ENCODE measurements at regions not wholly inside any gene's neighbourhood (a gene's known extent, or its start where the extent isn't known, plus 50 kb on each side); places are given as distances from the start of the nearest gene placed in this dataset.

- no peak for DNase-seq
These were observed 66.1 kb upstream of the DTNA start for GRCh38 chr18:34643989-34644388.

GRCh38 chr18:34647251-34647650 is 62.8 kb upstream of the DTNA start:
- no peak for DNase-seq

- DNase-seq, result no peak
These were observed 61.7 kb upstream of the DTNA start for GRCh38 chr18:34648269-34648985.

GRCh38 chr18:34649080-34649479 is 61.0 kb upstream of the DTNA start:
- DNase-seq, result no peak

GRCh38 chr18:34650121-34650545 is 60.0 kb upstream of the DTNA start:
- no peak for DNase-seq

GRCh38 chr18:34651586-34652369 is 58.3 kb upstream of the DTNA start:
- DNase-seq, result no peak

GRCh38 chr18:34655131-34655530 is 55.0 kb upstream of the DTNA start:
- DNase-seq, result no peak

GRCh38 chr18:34657860-34658500 is 52.1 kb upstream of the DTNA start:
- DNase-seq, result no peak

GRCh38 chr18:34659579-34660517 is 50.2 kb upstream of the DTNA start:
- DNase-seq, result peak in 12 of 14 donors; percentile 17 to 75 (median 54)

Data from C1 segment of cervical spinal cord (tissue), 14 donors.